ENCODE measurements at regions not wholly inside any gene's neighbourhood (a gene's known extent, or its start where the extent isn't known, plus 50 kb on each side); places are given as distances from the start of the nearest gene placed in this dataset.

DNA sequence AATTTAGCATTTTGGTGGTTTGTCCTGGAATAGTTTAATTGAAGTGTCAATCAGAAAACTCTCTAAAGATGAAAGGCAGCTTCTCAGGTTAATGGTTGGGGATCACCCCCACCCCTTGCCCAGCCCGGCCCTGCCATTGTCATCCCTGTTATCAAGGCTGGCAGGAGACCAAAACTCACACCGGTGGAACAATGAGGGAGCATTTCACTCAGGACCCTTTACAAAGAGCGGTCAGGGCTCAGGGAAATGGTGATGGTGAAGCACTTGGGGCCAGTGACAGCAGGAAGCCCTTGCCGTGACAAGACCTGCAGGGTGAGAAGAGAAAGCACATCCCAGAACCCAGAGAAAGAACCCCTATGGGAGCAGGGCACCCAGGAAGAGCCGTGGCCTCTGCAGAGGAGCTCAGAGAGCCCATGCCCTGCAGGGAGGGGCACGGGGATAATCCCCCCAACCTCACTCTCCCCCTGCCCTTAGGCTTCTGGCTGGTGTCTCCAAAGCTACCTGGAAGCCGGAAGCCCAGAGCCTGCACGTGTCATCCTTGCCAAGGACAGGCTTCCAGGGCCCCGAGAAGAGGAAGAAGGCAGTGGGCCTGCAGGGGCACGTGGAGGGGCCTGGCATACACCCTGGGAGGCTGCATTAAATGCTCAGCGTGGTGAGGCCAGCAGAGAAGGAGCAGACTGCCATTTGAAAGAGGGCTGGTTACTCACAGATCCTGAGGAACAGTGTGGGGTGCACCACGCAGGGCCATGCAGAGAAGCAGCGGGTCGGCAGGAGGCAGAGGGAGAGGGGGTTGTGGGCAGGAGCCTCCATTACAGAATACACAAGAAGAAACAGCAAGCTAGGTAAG lies 80.6 kb upstream of the PRR20G start:
- POLR2A ChIA-PET, result no interaction called here
- Mint-ChIP-seq H3K4me3 (ENCODE audit: unreplicated experiment) (no peak overlapping the region), H3K36me3 (ENCODE audit: insufficient read depth, unreplicated experiment) (no peaks in the 10 kb centered on the region), H3K9me3 (ENCODE audit: unreplicated experiment) (no peaks in the 10 kb centered on the region), H3K4me1 (ENCODE audit: low read depth, unreplicated experiment) (no peaks in the 10 kb centered on the region), H3K27ac (ENCODE audit: unreplicated experiment) (no peak overlapping the region), H3K27me3 (ENCODE audit: insufficient read depth, unreplicated experiment) (peaks cover 27% of the 10 kb centered on the region)
- Histone ChIP-seq H3K4me3 (ENCODE audit: low read depth, low read length) (no peak overlapping the region), H3K36me3 (ENCODE audit: control insufficient read depth, insufficient read depth, low read length) (no peaks in the 10 kb centered on the region), H3K4me1 (no peaks in the 10 kb centered on the region), H3K9me3 (no peaks in the 10 kb centered on the region), H3K27me3 (replicated peaks; ENCODE audit: control insufficient read depth, insufficient read depth, low read length) (no peaks in the 10 kb centered on the region; the same call in 1 of the 2 replicates)
- no peak for DNase-seq
- intact Hi-C loops (cut with micrococcal nuclease; ENCODE audit: unreplicated experiment), result no loop called here
- CTCF ChIA-PET, result no interaction called here
- TF ChIP-seq, protein P1, sequence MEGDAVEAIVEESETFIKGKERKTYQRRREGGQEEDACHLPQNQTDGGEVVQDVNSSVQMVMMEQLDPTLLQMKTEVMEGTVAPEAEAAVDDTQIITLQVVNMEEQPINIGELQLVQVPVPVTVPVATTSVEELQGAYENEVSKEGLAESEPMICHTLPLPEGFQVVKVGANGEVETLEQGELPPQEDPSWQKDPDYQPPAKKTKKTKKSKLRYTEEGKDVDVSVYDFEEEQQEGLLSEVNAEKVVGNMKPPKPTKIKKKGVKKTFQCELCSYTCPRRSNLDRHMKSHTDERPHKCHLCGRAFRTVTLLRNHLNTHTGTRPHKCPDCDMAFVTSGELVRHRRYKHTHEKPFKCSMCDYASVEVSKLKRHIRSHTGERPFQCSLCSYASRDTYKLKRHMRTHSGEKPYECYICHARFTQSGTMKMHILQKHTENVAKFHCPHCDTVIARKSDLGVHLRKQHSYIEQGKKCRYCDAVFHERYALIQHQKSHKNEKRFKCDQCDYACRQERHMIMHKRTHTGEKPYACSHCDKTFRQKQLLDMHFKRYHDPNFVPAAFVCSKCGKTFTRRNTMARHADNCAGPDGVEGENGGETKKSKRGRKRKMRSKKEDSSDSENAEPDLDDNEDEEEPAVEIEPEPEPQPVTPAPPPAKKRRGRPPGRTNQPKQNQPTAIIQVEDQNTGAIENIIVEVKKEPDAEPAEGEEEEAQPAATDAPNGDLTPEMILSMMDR (IDR thresholded peaks at IDR 0.05; ENCODE audit: insufficient read depth in 1 of 2, low read depth in 1 of 2, low read length in 1 of 2, severe bottlenecking in 1 of 2, unreplicated experiment in 1 of 2), result no peak
- no TSS peak for BruUV-seq (replicated peaks)

GRCh38 chr3:127367593-127367992 lies 79.7 kb upstream of the PRR20G start:
- TF ChIP-seq, protein P1 (IDR thresholded peaks at IDR 0.05; ENCODE audit: insufficient read depth in 1 of 2, low read depth in 1 of 2, low read length in 1 of 2, severe bottlenecking in 1 of 2, unreplicated experiment in 1 of 2), result no peak

GRCh38 chr3:127366383-127366782 lies 78.5 kb upstream of the PRR20G start:
- intact Hi-C loops (cut with micrococcal nuclease; ENCODE audit: unreplicated experiment), result no loop called here
- CTCF ChIA-PET, result no interaction called here
- H3K27me3 ChIP-seq (replicated peaks; ENCODE audit: control insufficient read depth, insufficient read depth, low read length), result no peaks in the 10 kb centered on the region; the same call in 1 of the 2 replicates
- no peaks in the 10 kb centered on the region for H3K4me1 Mint-ChIP-seq (ENCODE audit: low read depth, unreplicated experiment)
- H3K4me3 ChIP-seq (ENCODE audit: low read depth, low read length), result no peak overlapping the region
- no peak overlapping the region for H3K27ac Mint-ChIP-seq (ENCODE audit: unreplicated experiment)
- H3K36me3 ChIP-seq (ENCODE audit: control insufficient read depth, insufficient read depth, low read length), result no peaks in the 10 kb centered on the region
- TF ChIP-seq, protein P1 (IDR thresholded peaks at IDR 0.05; ENCODE audit: insufficient read depth in 1 of 2, low read depth in 1 of 2, low read length in 1 of 2, severe bottlenecking in 1 of 2, unreplicated experiment in 1 of 2), result no peak
- no peak for DNase-seq
- H3K4me3 Mint-ChIP-seq (ENCODE audit: unreplicated experiment), result no peak overlapping the region
- BruUV-seq (replicated peaks), result no TSS peak
- peaks cover 20% of the 10 kb centered on the region for H3K27me3 Mint-ChIP-seq (ENCODE audit: insufficient read depth, unreplicated experiment)
- no peaks in the 10 kb centered on the region for H3K9me3 ChIP-seq
- H3K36me3 Mint-ChIP-seq (ENCODE audit: insufficient read depth, unreplicated experiment), result no peaks in the 10 kb centered on the region
- H3K9me3 Mint-ChIP-seq (ENCODE audit: unreplicated experiment), result no peaks in the 10 kb centered on the region
- POLR2A ChIA-PET, result no interaction called here
- H3K4me1 ChIP-seq, result no peaks in the 10 kb centered on the region

More at GRCh38 chr3:127367593-127367992, 79.7 kb upstream of the PRR20G start:
- DNase-seq, result no peak
- intact Hi-C loops (cut with micrococcal nuclease; ENCODE audit: unreplicated experiment), result no loop called here
- H3K9me3 Mint-ChIP-seq (ENCODE audit: unreplicated experiment), result no peaks in the 10 kb centered on the region
- no peaks in the 10 kb centered on the region for H3K36me3 Mint-ChIP-seq (ENCODE audit: insufficient read depth, unreplicated experiment)
- ChIA-PET CTCF (no interaction called here), POLR2A (no interaction called here)
- no peaks in the 10 kb centered on the region for H3K4me1 Mint-ChIP-seq (ENCODE audit: low read depth, unreplicated experiment)
- Histone ChIP-seq H3K36me3 (ENCODE audit: control insufficient read depth, insufficient read depth, low read length) (no peaks in the 10 kb centered on the region), H3K9me3 (no peaks in the 10 kb centered on the region), H3K27me3 (replicated peaks; ENCODE audit: control insufficient read depth, insufficient read depth, low read length) (no peaks in the 10 kb centered on the region; the same call in 1 of the 2 replicates), H3K4me3 (ENCODE audit: low read depth, low read length) (no peak overlapping the region), H3K4me1 (no peaks in the 10 kb centered on the region)
- H3K27me3 Mint-ChIP-seq (ENCODE audit: insufficient read depth, unreplicated experiment), result peaks cover 24% of the 10 kb centered on the region
- H3K27ac Mint-ChIP-seq (ENCODE audit: unreplicated experiment), result no peak overlapping the region
- no TSS peak for BruUV-seq (replicated peaks)
- H3K4me3 Mint-ChIP-seq (ENCODE audit: unreplicated experiment), result no peak overlapping the region

Data from Caco-2 (cell line).